ENCODE measurements at regions not wholly inside any gene's neighbourhood (a gene's known extent, or its start where the extent isn't known, plus 50 kb on each side); places are given as distances from the start of the nearest gene placed in this dataset.

DNA sequence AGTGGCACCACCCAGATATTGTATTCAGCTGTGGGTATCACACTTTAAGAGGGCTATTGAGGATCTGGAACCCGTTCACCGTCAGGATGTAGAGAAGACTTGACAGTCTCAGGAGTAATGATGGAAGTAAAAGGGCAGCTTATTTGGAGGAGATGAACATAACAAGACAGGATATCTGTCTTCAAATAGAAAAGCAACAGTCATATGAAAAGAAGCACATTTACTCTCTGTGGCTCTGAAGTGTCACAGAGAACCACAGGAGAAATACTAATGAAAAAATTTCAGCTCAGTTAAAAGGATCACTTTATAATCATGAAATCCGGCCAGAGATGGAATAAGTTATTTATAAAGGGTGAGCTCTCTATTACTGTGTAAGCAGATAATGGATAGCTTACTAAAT is 200.8 kb downstream of the FAM76B start:
- ATAC-seq = no peak
- no peak overlapping the region for H3K27ac ChIP-seq
- intact Hi-C loops (cut with DNase I) = no loop called here
- TF ChIP-seq, protein P1, sequence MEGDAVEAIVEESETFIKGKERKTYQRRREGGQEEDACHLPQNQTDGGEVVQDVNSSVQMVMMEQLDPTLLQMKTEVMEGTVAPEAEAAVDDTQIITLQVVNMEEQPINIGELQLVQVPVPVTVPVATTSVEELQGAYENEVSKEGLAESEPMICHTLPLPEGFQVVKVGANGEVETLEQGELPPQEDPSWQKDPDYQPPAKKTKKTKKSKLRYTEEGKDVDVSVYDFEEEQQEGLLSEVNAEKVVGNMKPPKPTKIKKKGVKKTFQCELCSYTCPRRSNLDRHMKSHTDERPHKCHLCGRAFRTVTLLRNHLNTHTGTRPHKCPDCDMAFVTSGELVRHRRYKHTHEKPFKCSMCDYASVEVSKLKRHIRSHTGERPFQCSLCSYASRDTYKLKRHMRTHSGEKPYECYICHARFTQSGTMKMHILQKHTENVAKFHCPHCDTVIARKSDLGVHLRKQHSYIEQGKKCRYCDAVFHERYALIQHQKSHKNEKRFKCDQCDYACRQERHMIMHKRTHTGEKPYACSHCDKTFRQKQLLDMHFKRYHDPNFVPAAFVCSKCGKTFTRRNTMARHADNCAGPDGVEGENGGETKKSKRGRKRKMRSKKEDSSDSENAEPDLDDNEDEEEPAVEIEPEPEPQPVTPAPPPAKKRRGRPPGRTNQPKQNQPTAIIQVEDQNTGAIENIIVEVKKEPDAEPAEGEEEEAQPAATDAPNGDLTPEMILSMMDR (IDR thresholded peaks at IDR 0.05) = no peak
- TF ChIP-seq POLR2A (IDR thresholded peaks at IDR 0.05) = no peak
- no peaks in the 10 kb centered on the region for H3K9me3 ChIP-seq
- H3K4me3 ChIP-seq = no peak overlapping the region
- H3K4me1 ChIP-seq = peaks cover 0 to 24% (median 7%) of the 10 kb centered on the region in 4 donors
- WGBS (ENCODE audit: insufficient coverage, low coverage, low lambda C conversion rate, missing lambda C conversion rate) = 82% methylated on average over 3 of the region's 3 CpGs
- H3K36me3 ChIP-seq = no peaks in the 10 kb centered on the region
- DNase-seq = no peak
- H3K27me3 ChIP-seq = no peaks in the 10 kb centered on the region

DNA sequence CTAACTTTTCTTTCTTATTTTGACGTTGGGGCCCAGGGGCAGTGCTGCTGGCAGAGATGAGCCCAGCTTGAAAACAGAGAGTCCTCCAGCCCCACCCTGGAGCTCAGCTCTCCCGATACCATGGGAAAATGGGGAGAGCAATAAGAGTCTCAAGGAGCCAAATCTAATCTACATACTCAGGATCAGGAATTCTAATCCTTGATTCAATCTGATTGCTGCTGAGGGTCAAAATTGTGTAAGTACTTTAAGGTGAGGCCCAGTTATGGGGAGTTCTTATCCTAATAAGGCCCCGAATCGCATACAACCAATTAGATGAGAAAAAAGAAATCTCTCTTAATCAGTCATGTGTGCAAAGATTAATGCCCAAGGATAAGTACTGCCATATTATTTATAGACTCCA is 202.9 kb downstream of the FAM76B start:
- no peak for TF ChIP-seq POLR2A (IDR thresholded peaks at IDR 0.05)
- TF ChIP-seq, protein P1 (IDR thresholded peaks at IDR 0.05) = no peak
- no peaks in the 10 kb centered on the region for H3K9me3 ChIP-seq
- no peak for DNase-seq
- intact Hi-C loops (cut with DNase I) = no loop called here
- H3K4me1 ChIP-seq = peaks cover 0 to 22% (median 7%) of the 10 kb centered on the region in 4 donors
- 86% methylated on average over 4 of the region's 4 CpGs for WGBS (ENCODE audit: insufficient coverage, low coverage, low lambda C conversion rate, missing lambda C conversion rate)
- no peak overlapping the region for H3K4me3 ChIP-seq
- no peaks in the 10 kb centered on the region for H3K36me3 ChIP-seq
- ATAC-seq = no peak
- H3K27me3 ChIP-seq = no peaks in the 10 kb centered on the region
- no peak overlapping the region for H3K27ac ChIP-seq

DNA sequence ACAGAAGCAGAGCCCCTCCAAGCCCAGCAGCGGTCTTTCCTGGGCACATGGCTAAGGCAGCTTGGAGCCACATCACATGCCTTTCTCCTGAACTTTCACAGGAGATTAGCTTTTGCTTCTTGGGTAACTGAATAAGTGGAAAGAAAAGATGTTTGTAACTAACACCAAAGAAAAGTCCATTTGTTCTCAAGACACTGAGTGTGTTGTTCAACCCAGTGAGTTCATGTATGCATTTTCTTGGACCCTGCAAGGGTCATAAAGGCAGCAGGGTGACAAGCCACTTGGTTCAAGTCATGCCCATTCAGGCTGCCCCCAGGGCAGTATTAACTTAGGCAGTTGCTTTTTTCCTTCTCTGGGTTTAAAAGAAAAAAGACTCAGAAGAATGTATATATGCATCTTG is 203.4 kb downstream of the FAM76B start:
- no peaks in the 10 kb centered on the region for H3K27me3 ChIP-seq
- H3K27ac ChIP-seq = no peak overlapping the region
- H3K4me1 ChIP-seq = peaks cover 0 to 17% (median 6%) of the 10 kb centered on the region in 4 donors
- intact Hi-C loops (cut with DNase I) = no loop called here
- H3K36me3 ChIP-seq = no peaks in the 10 kb centered on the region
- ATAC-seq (no peak), DNase-seq (no peak)
- no CpG with 5 or more reads among the region's 1 CpG for WGBS (ENCODE audit: insufficient coverage, low coverage, low lambda C conversion rate, missing lambda C conversion rate)
- TF ChIP-seq, protein P1 (IDR thresholded peaks at IDR 0.05) = no peak
- no peak for TF ChIP-seq POLR2A (IDR thresholded peaks at IDR 0.05)
- no peak overlapping the region for H3K4me3 ChIP-seq
- H3K9me3 ChIP-seq = no peaks in the 10 kb centered on the region

DNA sequence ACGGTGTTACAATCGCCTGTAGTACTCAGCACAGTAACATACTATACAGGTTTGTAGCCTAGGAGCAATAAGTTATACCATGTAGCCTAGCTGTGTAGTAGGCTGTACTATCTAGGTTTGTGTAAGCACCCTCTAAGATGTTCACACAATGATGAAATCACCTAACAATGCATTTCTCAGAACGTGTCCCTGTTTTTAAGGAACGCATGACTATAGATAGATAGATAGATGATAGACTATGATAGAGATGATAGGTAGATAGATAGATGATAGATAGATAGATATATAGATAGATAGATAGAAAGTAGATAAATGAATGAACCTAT is 203.9 kb downstream of the FAM76B start:
- H3K4me1 ChIP-seq = peaks cover 0 to 13% (median 4%) of the 10 kb centered on the region in 4 donors
- no peak overlapping the region for H3K4me3 ChIP-seq
- intact Hi-C loops (cut with DNase I) = no loop called here
- no peak overlapping the region for H3K27ac ChIP-seq
- 55% methylated on average over 4 of the region's 4 CpGs for WGBS (ENCODE audit: insufficient coverage, low coverage, low lambda C conversion rate, missing lambda C conversion rate)
- TF ChIP-seq, protein P1 (IDR thresholded peaks at IDR 0.05) = no peak
- TF ChIP-seq POLR2A (IDR thresholded peaks at IDR 0.05) = no peak
- DNase-seq (no peak), ATAC-seq (no peak)
- H3K9me3 ChIP-seq = no peaks in the 10 kb centered on the region
- no peaks in the 10 kb centered on the region for H3K27me3 ChIP-seq
- no peaks in the 10 kb centered on the region for H3K36me3 ChIP-seq

All from right lobe of liver (tissue), 6 donors.